ENCODE measurements at regions not wholly inside any gene's neighbourhood (a gene's known extent, or its start where the extent isn't known, plus 50 kb on each side); places are given as distances from the start of the nearest gene placed in this dataset.

- TF ChIP-seq CTCF (IDR thresholded peaks at IDR 0.05; ENCODE audit: low read length): no peak
- no peak for TF ChIP-seq EZH2 (IDR thresholded peaks at IDR 0.05; ENCODE audit: borderline replicate concordance, low read length)
Measured at GRCh38 chr20:2244523-2244922, 51.3 kb upstream of the TGM3 start.
